ENCODE measurements at regions not wholly inside any gene's neighbourhood (a gene's known extent, or its start where the extent isn't known, plus 50 kb on each side); places are given as distances from the start of the nearest gene placed in this dataset.

- Mint-ChIP-seq H3K27me3 (ENCODE audit: unreplicated experiment) (peaks cover 6% of the 10 kb centered on the region), H3K27ac (ENCODE audit: unreplicated experiment) (no peak overlapping the region), H3K4me3 (ENCODE audit: unreplicated experiment) (no peak overlapping the region), H3K36me3 (ENCODE audit: unreplicated experiment) (no peaks in the 10 kb centered on the region), H3K4me1 (ENCODE audit: unreplicated experiment) (peaks cover 8% of the 10 kb centered on the region), H3K9me3 (ENCODE audit: unreplicated experiment) (no peaks in the 10 kb centered on the region)
- no peak for TF ChIP-seq CTCF (IDR thresholded peaks at IDR 0.05)
- no peak for DNase-seq (ENCODE audit: extremely low spot score, unreplicated experiment)
These were observed 293.0 kb upstream of the ATP11B start for GRCh38 chr3:182500289-182500688.

- TF ChIP-seq CTCF (IDR thresholded peaks at IDR 0.05), result no peak
- no peak for DNase-seq (ENCODE audit: extremely low spot score, unreplicated experiment)
- no peaks in the 10 kb centered on the region for H3K36me3 Mint-ChIP-seq (ENCODE audit: unreplicated experiment)
- peaks cover 8% of the 10 kb centered on the region for H3K4me1 Mint-ChIP-seq (ENCODE audit: unreplicated experiment)
- no peak overlapping the region for H3K4me3 Mint-ChIP-seq (ENCODE audit: unreplicated experiment)
- H3K27me3 Mint-ChIP-seq (ENCODE audit: unreplicated experiment), result peaks cover 9% of the 10 kb centered on the region
- no peaks in the 10 kb centered on the region for H3K9me3 Mint-ChIP-seq (ENCODE audit: unreplicated experiment)
- no peak overlapping the region for H3K27ac Mint-ChIP-seq (ENCODE audit: unreplicated experiment)
These were observed 291.4 kb upstream of the ATP11B start for GRCh38 chr3:182501856-182502255.

GRCh38 chr3:182503401-182503800 is 289.9 kb upstream of the ATP11B start:
- H3K4me1 Mint-ChIP-seq (ENCODE audit: unreplicated experiment), result peaks cover 8% of the 10 kb centered on the region
- no peak for DNase-seq (ENCODE audit: extremely low spot score, unreplicated experiment)

GRCh38 chr3:182508919-182509711 is 284.2 kb upstream of the ATP11B start:
- no peak for TF ChIP-seq CTCF (IDR thresholded peaks at IDR 0.05)
- Mint-ChIP-seq H3K27ac (ENCODE audit: unreplicated experiment) (no peak overlapping the region), H3K4me3 (ENCODE audit: unreplicated experiment) (no peak overlapping the region), H3K4me1 (ENCODE audit: unreplicated experiment) (peaks cover 11% of the 10 kb centered on the region), H3K36me3 (ENCODE audit: unreplicated experiment) (no peaks in the 10 kb centered on the region), H3K27me3 (ENCODE audit: unreplicated experiment) (peaks cover 8% of the 10 kb centered on the region), H3K9me3 (ENCODE audit: unreplicated experiment) (no peaks in the 10 kb centered on the region)
- DNase-seq (ENCODE audit: extremely low spot score, unreplicated experiment), result no peak

More at GRCh38 chr3:182503401-182503800, 289.9 kb upstream of the ATP11B start:
- H3K27ac Mint-ChIP-seq (ENCODE audit: unreplicated experiment), result no peak overlapping the region
- H3K36me3 Mint-ChIP-seq (ENCODE audit: unreplicated experiment), result no peaks in the 10 kb centered on the region
- no peaks in the 10 kb centered on the region for H3K9me3 Mint-ChIP-seq (ENCODE audit: unreplicated experiment)
- no peak for TF ChIP-seq CTCF (IDR thresholded peaks at IDR 0.05)
- peaks cover 9% of the 10 kb centered on the region for H3K27me3 Mint-ChIP-seq (ENCODE audit: unreplicated experiment)
- no peak overlapping the region for H3K4me3 Mint-ChIP-seq (ENCODE audit: unreplicated experiment)

- Mint-ChIP-seq H3K27me3 (ENCODE audit: unreplicated experiment) (peaks cover 8% of the 10 kb centered on the region), H3K4me1 (ENCODE audit: unreplicated experiment) (peaks cover 11% of the 10 kb centered on the region), H3K36me3 (ENCODE audit: unreplicated experiment) (no peaks in the 10 kb centered on the region), H3K27ac (ENCODE audit: unreplicated experiment) (no peak overlapping the region), H3K9me3 (ENCODE audit: unreplicated experiment) (no peaks in the 10 kb centered on the region), H3K4me3 (ENCODE audit: unreplicated experiment) (no peak overlapping the region)
- no peak for TF ChIP-seq CTCF (IDR thresholded peaks at IDR 0.05)
- no peak for DNase-seq (ENCODE audit: extremely low spot score, unreplicated experiment)
These were observed 283.4 kb upstream of the ATP11B start for GRCh38 chr3:182509844-182510460.

All from osteocyte (in vitro differentiated cells).